HG03135 (cell line): ENCODE measurements at regions not wholly inside any gene's neighbourhood (a gene's known extent, or its start where the extent isn't known, plus 50 kb on each side); places are given as distances from the start of the nearest gene placed in this dataset.
"Not testable (repeated sequence)": the region's sequence is repeated elsewhere in the genome, so short reads cannot be mapped to it uniquely, and the experiment has no call there.

Experiments used
- ATAC-seq: cut with Tn5 transposase; IDR thresholded peaks from one replicate; pipeline ENCODE4 v1.9.1; 2021; ENCODE audit warnings: mild to moderate bottlenecking, moderate library complexity; ENCODE audit not compliant: unreplicated experiment

DNA sequence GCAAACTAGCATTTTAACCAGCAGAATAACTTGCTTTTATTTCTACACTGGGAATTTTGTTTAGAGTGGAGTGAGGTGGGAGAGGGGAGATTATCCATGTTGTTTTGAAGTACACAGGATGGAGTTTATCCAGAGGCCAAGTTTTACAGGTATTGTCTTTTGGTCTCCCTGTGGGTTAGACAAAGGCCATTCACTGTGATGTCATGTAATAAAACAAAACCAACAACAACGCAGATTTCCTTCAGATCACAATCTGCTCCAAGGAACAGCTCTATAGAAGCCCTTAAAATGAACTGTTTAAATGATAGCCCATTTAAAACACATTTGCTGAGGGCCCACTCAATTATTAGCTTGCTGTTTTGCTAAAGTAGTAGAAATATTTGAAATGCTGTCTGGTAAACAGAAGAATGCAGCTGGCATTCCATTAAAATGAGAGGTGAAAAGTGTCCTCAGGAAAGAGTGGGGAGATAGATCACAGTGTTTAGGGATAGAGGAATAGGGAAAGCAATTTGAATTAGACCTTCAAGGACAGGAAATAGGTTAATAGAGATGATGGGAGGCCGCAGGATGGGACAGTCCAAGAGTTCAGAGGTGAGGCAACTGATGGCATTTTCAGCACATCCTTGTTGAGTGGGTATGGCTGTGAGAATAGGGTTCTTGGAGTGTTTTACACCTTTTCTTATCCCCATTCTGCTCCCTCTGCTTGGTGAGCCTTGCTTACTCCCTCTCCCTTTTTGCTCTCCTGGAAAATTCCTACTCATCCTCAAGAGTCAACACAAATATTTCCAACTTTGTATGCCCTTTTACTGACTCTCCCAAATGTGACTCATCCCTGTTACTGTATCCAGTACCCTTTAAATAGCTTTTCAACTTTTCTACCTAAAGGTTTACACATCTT, 140.1 kb upstream of the NR3C1 start:
- no peak for ATAC-seq

- no peak for ATAC-seq
Measured at GRCh38 chr5:143542798-143543144, 139.3 kb upstream of the NR3C1 start.

- no peak for ATAC-seq
Measured at GRCh38 chr5:143541943-143542797, 138.7 kb upstream of the NR3C1 start.

- ATAC-seq: no peak
Measured at GRCh38 chr5:143539742-143540141, 136.3 kb upstream of the NR3C1 start.

- no peak for ATAC-seq
Measured at GRCh38 chr5:143537056-143537455, 133.6 kb upstream of the NR3C1 start.

DNA sequence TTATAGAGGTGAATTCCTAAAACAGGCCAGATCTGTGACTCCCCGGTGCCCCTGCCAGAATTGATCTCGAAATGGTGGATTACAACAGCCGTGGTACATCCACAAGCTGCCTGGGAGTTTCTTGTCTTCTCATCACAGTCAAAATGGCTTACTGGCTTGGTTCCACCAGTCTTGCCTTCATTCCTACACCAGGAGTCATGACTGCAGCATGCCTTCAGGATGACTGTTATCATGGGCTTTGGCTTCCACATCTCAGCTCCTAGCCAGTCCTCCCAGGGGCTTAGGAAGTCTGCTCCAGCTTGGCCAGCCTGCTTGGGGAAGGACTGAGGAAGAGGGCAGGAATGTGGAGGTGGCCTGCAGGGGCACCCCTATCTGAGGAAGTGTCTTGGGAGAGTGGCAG, 132.9 kb upstream of the NR3C1 start:
- ATAC-seq: no peak

DNA sequence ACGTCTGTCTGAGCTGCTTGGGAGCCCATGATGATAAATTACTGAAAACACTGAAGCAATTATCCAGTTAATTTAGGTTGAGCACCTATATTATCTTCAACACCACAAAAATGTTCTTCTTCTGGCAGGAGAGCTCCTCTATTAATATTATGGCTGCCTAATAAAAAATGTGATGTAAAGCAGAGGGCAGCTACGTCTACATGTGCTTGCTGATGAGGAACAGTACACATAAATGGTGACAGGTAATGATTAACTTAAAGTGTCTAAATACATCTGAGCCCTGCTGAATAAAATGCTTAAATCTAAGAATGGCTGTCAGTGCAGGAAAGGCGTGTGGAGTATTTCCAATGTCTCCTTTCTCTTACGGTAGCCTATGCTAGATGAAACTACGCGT, 131.3 kb upstream of the NR3C1 start:
- no peak for ATAC-seq

GRCh38 chr5:143533978-143534760, 130.7 kb upstream of the NR3C1 start:
- ATAC-seq: no peak

DNA sequence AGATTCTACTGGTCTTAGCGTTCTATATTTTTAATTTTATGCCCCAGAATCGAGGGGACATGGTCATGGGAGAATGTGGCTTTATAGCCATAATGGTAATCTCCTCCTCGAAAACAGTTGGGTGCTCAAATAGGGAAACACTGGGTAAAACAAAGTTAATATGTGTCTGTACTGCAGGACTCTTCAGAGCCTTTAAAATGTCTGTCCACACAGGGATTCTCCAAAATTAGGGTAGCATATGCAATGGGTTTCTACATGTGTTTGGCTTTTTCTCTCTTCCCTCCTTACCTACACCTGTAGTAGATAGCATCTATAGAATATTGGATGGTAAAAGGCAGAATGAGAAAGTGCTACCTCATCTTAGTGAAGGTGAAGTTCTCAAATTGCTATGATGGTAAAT, 130.0 kb upstream of the NR3C1 start:
- no peak for ATAC-seq

- ATAC-seq: no peak
Measured at GRCh38 chr5:143527808-143528207, 124.3 kb upstream of the NR3C1 start.

DNA sequence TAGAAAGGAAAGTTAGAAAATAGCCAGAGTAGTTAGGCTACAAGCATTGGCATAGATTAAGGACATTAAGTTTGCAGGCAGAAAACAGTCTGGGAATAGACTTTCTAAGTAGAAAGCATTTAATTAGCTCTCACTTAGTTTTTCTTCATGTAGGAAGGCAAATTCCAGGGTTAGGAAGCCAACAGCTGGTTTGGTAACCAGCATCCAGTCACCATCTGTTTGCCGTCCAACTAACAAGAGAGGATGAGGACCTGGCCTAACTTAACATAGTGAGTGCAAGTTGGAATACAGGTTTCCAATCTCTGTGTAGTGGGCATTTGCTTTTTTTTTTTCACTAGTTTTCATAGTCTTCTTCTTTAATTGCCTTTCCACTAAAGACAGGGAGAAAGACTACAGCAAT, 121.7 kb upstream of the NR3C1 start:
- no peak for ATAC-seq

GRCh38 chr5:143524338-143524945, 121.0 kb upstream of the NR3C1 start:
- ATAC-seq: no peak

- ATAC-seq: no peak
Measured at GRCh38 chr5:143521846-143522400, 118.4 kb upstream of the NR3C1 start.

DNA sequence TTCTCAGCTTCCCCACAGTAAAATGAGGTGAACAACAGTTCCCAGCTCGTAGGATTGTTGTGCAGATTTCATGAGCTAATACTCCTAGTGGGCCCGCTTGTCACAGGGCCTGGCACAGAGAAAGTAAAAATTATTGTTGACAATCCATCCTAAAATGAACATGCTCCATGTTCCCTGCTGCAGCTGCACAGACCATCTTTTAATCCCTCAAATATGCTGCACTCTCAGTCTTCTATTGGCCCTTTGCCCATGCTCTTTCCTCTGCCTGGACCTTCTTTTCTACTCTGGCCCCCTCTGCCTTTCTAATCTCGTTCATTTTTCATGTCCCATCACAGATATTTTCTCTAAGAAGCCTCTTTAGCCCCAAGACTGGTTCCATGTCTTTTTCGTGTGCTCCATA, 117.7 kb upstream of the NR3C1 start:
- ATAC-seq: no peak

DNA sequence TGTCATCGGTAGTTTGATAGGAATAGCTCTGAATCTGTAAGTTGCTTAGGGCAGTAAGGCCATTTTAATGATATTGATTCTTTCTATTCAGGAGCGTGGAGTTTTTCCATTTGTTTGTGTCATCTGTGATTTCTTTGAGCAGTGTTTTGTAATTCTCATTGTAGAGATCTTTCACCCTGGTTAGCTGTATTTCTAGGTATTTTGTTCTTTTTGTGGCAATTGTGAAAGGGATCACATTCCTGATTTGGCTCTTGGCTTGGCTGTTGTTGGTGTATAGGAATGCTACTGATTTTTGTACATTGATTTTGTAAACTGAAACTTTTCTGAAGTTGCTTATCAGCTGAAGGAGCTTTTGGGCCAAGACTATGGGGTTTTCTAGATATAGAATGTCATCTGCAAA, 115.7 kb upstream of the NR3C1 start:
- not testable (repeated sequence) for ATAC-seq

- ATAC-seq: not testable (repeated sequence)
Measured at GRCh38 chr5:143517824-143518223, 114.3 kb upstream of the NR3C1 start.

- peak; percentile 56 for ATAC-seq
Measured at GRCh38 chr5:143516249-143516648, 112.8 kb upstream of the NR3C1 start.

DNA sequence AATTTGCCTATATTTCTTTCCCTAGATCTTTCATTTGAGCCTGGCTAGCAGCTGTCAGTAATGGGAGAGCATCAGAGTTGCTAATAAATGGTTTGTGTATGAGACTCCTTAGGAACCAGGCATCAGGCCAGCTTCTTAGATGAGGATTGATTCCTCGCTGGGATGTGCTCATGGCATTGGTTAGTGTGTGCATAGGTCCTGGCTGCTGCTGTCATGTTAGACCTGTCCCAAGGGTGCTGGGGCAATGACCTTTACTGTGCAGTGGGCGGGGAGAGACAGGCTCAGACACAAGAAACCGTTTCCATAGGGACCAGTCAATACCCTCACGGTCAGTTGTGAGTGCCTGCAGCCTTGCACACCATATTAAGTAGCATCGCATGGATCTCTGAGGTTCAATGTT, 112.3 kb upstream of the NR3C1 start:
- peak; percentile 11 for ATAC-seq

DNA sequence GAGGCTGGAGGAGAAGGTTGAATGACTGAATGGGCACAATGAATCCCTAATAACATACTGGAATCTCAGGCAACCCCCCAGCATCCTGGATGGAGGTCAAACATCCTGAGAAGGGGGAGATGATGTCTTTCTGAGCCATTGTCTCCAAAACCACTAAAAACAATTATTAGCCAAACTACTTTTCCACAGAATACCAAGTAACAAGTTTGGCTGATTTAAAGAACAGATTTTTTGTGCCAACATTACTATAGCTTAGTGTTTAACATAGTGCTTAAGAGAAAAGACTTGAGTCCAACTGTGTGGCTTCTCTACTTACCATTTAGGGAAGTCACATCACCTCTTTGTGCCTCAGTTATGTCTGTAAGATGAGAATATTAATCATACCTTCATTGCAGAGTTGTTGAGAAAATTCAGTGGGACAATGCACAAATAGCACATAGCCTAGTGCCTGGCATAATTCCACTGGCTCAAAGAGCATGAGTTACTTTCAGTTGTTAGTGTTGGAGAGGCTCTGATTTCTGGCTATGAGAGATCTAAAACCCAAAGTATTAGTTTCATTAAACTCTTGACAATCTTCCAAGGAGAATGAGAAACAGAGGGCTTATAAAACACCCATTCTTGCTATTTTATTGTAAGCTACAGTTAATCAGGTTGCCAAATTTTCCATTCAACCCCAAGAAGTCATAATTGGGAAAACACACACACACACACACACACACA, 111.3 kb upstream of the NR3C1 start:
- ATAC-seq: no peak

DNA sequence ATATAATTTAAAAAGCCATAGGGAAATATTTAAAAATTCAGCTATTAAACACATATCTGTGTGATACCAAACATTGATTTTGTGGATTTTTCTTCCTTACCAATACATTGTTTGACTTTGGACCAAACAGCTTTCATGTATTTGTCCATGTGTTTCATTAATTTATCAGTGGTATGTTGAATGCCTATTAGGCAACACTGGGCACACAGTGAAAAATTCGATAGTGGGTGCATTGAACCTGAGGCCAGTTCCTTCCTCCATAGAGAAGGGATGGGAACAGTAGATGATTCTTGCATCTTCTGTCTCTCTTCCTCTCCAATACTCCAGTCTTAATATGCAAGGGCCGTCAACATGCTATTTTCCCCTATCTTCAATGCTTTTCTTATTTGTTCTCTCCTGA, 110.2 kb upstream of the NR3C1 start:
- ATAC-seq: no peak
